WTC11 (cell line): ENCODE measurements at regions not wholly inside any gene's neighbourhood (a gene's known extent, or its start where the extent isn't known, plus 50 kb on each side); places are given as distances from the start of the nearest gene placed in this dataset.

Experiments
- ATAC-seq: fragments of 200-7000 bp; cut with Tn5 transposase; 2 replicates; pipeline ENCODE4 v1.10.0; 2021; ENCODE audit warnings: mild to moderate bottlenecking, moderate library complexity
- CTCF ChIA-PET: fragments of 300-600 bp; sonication (Branson Sonifier 250); formaldehyde crosslinking; loops from one replicate; lab custom pipeline; 2021; ENCODE audit warnings: antibody characterized with exemption; lab: Charles Lee
- POLR2A ChIA-PET: fragments of 350-600 bp; sonication (Branson Sonifier 250); formaldehyde crosslinking; loops from one replicate; lab custom pipeline; 2021; ENCODE audit warnings: antibody characterized with exemption; lab: Charles Lee
- DNase-seq: peaks from one replicate; pipeline ENCODE4 v3.0.0; 2021; ENCODE audit warnings: low spot score
- H3K27ac Mint-ChIP-seq: 2 replicates; pipeline ENCODE4 v1.8.0; 2021; ENCODE audit warnings: mixed read lengths
- H3K27me3 Mint-ChIP-seq: 2 replicates; pipeline ENCODE4 v1.8.0; 2021; ENCODE audit warnings: low read depth, mild to moderate bottlenecking, moderate library complexity, mixed read lengths
- H3K36me3 Mint-ChIP-seq: 2 replicates; pipeline ENCODE4 v1.8.0; 2021; ENCODE audit warnings: mixed read lengths
- H3K4me1 Mint-ChIP-seq: 2 replicates; pipeline ENCODE4 v1.8.0; 2022; ENCODE audit warnings: mixed read lengths
- H3K4me3 Mint-ChIP-seq: 2 replicates; pipeline ENCODE4 v1.8.0; 2021; ENCODE audit warnings: mild to moderate bottlenecking, moderate library complexity, mixed read lengths
- H3K9me3 Mint-ChIP-seq: 2 replicates; pipeline ENCODE4 v1.8.0; 2021; ENCODE audit warnings: mixed read lengths
- CDX4 ChIP-seq: fragments of 250-450 bp; sonication (Bioruptor Pico); IDR thresholded peaks from 2 replicates; pipeline ENCODE4 v1.9.0; 2021; ENCODE audit warnings: moderate library complexity, mild to moderate bottlenecking, inconsistent platforms, borderline replicate concordance
- ERG ChIP-seq: fragments of 250-450 bp; sonication (Bioruptor Pico); IDR thresholded peaks from 2 replicates; pipeline ENCODE4 v1.8.0; 2021; ENCODE audit warnings: mild to moderate bottlenecking
- ESRRA ChIP-seq: sonication (generic); formaldehyde crosslinking; IDR thresholded peaks from 2 replicates; pipeline ENCODE4 v1.8.1; 2022; ENCODE audit warnings: mild to moderate bottlenecking, missing genetic modification reagents, borderline replicate concordance
- HMGA2 ChIP-seq: fragments of 250-450 bp; sonication (Bioruptor Pico); IDR thresholded peaks from 2 replicates; pipeline ENCODE4 v1.4.0; 2021; ENCODE audit warnings: mild to moderate bottlenecking, moderate library complexity
- JUN ChIP-seq: sonication (generic); formaldehyde crosslinking; IDR thresholded peaks from 2 replicates; pipeline ENCODE4 v1.8.0; 2023; ENCODE audit warnings: mild to moderate bottlenecking, missing genetic modification reagents
- NR2C2 ChIP-seq: sonication (generic); formaldehyde crosslinking; IDR thresholded peaks from 2 replicates; pipeline ENCODE4 v1.8.0; 2022; ENCODE audit warnings: mild to moderate bottlenecking, missing genetic modification reagents
- NR3C1 ChIP-seq: sonication (generic); formaldehyde crosslinking; conservative IDR thresholded peaks from 2 replicates; pipeline ENCODE4 v1.8.1; 2023; ENCODE audit warnings: low read depth, mild to moderate bottlenecking, missing genetic modification reagents
- RORB ChIP-seq: fragments of 250-450 bp; sonication (Bioruptor Pico); IDR thresholded peaks from 2 replicates; pipeline ENCODE4 v1.9.0; 2021; ENCODE audit warnings: mild to moderate bottlenecking
- SMAD3 ChIP-seq: sonication (generic); formaldehyde crosslinking; IDR thresholded peaks from 2 replicates; pipeline ENCODE4 v1.8.0; 2022; ENCODE audit warnings: missing genetic modification reagents, mild to moderate bottlenecking, borderline replicate concordance
- TCF7 ChIP-seq: sonication (generic); formaldehyde crosslinking; IDR thresholded peaks from 2 replicates; pipeline ENCODE4 v1.8.0; 2022; ENCODE audit warnings: mild to moderate bottlenecking, low read depth, missing genetic modification reagents, moderate library complexity
- TEAD1 ChIP-seq: sonication (generic); formaldehyde crosslinking; IDR thresholded peaks from 2 replicates; pipeline ENCODE4 v1.8.0; 2022; ENCODE audit warnings: mild to moderate bottlenecking, missing genetic modification reagents
- TP53 ChIP-seq: sonication (generic); formaldehyde crosslinking; IDR thresholded peaks from 2 replicates; pipeline ENCODE4 v1.8.1; 2023; ENCODE audit warnings: mild to moderate bottlenecking, missing genetic modification reagents
- ZBTB43 ChIP-seq: sonication (generic); formaldehyde crosslinking; IDR thresholded peaks from 2 replicates; pipeline ENCODE4 v1.8.1; 2023; ENCODE audit warnings: mild to moderate bottlenecking, missing genetic modification reagents
- ZNF121 ChIP-seq: sonication (generic); formaldehyde crosslinking; IDR thresholded peaks from 2 replicates; pipeline ENCODE4 v1.8.0; 2023; ENCODE audit warnings: missing genetic modification reagents
- ZNF317 ChIP-seq: sonication (generic); formaldehyde crosslinking; IDR thresholded peaks from 2 replicates; pipeline ENCODE4 v1.8.1; 2023; ENCODE audit warnings: low read depth, mild to moderate bottlenecking, moderate library complexity, missing genetic modification reagents, borderline replicate concordance
- TF ChIP-seq, protein P1 (sequence below): sonication (generic); formaldehyde crosslinking; IDR thresholded peaks from 2 replicates; pipeline ENCODE4 v1.8.1; 2023; ENCODE audit warnings: mild to moderate bottlenecking, missing genetic modification reagents, borderline replicate concordance
- TF ChIP-seq, protein P2 (sequence below): sonication (generic); formaldehyde crosslinking; IDR thresholded peaks from 2 replicates; pipeline ENCODE4 v1.8.0; 2023; ENCODE audit warnings: missing genetic modification reagents, mild to moderate bottlenecking, borderline replicate concordance
- TF ChIP-seq, protein P3 (sequence below): sonication (generic); formaldehyde crosslinking; conservative IDR thresholded peaks from 2 replicates; pipeline ENCODE4 v1.8.1; 2022; ENCODE audit warnings: mild to moderate bottlenecking, missing genetic modification reagents
- TF ChIP-seq, protein P4 (sequence below): sonication (generic); formaldehyde crosslinking; IDR thresholded peaks from 2 replicates; pipeline ENCODE4 v1.8.0; 2022; ENCODE audit warnings: mild to moderate bottlenecking, missing genetic modification reagents

DNA sequence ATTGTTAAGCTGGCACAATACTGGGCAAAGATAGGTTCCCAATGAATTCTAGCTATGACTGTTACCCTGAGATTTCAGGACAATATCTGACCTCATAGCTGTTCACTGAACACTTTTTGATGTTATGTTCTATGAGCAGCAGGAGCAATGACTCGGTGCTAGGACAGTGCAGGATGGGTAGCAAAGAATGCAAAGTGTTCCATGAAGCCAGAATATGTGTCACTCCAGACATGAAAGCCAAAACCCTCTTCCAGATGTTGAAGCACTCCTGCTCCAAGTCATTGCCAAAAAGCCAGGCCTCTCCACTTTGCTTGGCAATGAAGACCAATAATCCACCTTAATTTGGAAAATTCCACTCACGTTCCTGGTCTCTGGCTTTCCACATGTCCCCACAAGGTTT lies 300.9 kb upstream of the CPEB2 start (continued):
- TF ChIP-seq, protein P1, sequence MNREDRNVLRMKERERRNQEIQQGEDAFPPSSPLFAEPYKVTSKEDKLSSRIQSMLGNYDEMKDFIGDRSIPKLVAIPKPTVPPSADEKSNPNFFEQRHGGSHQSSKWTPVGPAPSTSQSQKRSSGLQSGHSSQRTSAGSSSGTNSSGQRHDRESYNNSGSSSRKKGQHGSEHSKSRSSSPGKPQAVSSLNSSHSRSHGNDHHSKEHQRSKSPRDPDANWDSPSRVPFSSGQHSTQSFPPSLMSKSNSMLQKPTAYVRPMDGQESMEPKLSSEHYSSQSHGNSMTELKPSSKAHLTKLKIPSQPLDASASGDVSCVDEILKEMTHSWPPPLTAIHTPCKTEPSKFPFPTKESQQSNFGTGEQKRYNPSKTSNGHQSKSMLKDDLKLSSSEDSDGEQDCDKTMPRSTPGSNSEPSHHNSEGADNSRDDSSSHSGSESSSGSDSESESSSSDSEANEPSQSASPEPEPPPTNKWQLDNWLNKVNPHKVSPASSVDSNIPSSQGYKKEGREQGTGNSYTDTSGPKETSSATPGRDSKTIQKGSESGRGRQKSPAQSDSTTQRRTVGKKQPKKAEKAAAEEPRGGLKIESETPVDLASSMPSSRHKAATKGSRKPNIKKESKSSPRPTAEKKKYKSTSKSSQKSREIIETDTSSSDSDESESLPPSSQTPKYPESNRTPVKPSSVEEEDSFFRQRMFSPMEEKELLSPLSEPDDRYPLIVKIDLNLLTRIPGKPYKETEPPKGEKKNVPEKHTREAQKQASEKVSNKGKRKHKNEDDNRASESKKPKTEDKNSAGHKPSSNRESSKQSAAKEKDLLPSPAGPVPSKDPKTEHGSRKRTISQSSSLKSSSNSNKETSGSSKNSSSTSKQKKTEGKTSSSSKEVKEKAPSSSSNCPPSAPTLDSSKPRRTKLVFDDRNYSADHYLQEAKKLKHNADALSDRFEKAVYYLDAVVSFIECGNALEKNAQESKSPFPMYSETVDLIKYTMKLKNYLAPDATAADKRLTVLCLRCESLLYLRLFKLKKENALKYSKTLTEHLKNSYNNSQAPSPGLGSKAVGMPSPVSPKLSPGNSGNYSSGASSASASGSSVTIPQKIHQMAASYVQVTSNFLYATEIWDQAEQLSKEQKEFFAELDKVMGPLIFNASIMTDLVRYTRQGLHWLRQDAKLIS = no peak
- TF ChIP-seq ZNF317 (CRISPR knock-in tag) = no peak
- no peak for TF ChIP-seq TP53 (CRISPR knock-in tag)
- no peak for TF ChIP-seq NR2C2 (CRISPR knock-in tag)

DNA sequence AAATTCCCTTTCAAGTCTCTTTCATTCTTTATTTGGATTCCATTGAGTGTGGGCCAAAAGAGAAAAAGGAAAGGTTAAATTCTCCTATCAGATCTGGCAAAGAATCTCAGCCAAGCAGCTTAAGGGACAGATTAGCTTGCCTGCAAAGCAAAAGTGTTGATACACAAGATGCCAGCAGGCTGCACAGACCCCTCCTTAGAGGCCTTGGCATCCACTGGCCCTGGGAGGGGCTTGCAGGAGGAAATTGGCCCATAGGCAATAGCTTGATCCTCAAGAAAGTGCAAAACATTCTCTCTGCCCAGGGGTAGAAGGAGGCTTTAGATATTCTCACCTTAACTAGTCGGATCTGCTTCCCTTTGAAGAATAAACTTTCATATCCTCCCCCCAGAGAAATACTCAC lies 300.4 kb upstream of the CPEB2 start:
- Mint-ChIP-seq H3K9me3 (no peaks in the 10 kb centered on the region), H3K36me3 (no peaks in the 10 kb centered on the region), H3K27me3 (no peaks in the 10 kb centered on the region), H3K4me1 (peaks cover 9% of the 10 kb centered on the region), H3K4me3 (no peak overlapping the region), H3K27ac (no peak overlapping the region)
- TF ChIP-seq SMAD3 = no peak
- ATAC-seq (no peak), DNase-seq (no peak)
- POLR2A ChIA-PET = no interaction called here
- CTCF ChIA-PET = interaction anchor here (1.6 kb wide), 1 partner anchor 105 kb away, joined by 3 read pairs; no protein-coding TSS in a partner anchor

DNA sequence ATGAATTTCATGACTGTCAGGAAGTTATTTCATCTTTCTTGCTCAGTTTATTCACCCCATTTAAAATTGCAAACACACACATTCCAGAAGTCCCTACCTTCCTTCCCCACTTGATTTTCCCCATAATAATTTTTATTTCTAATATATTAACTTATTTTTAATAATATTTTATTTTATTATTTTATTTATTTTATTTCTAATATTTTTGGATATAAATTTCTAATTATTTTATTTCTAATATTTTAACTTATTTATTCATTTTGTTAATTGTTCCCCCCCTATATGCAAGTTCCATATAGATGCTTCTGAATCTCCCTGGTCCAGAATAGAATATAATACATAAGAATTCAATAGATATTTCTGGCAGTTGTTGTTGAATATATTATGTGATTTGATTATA lies 293.7 kb upstream of the CPEB2 start:
- no peak for DNase-seq
- TF ChIP-seq, protein P2, sequence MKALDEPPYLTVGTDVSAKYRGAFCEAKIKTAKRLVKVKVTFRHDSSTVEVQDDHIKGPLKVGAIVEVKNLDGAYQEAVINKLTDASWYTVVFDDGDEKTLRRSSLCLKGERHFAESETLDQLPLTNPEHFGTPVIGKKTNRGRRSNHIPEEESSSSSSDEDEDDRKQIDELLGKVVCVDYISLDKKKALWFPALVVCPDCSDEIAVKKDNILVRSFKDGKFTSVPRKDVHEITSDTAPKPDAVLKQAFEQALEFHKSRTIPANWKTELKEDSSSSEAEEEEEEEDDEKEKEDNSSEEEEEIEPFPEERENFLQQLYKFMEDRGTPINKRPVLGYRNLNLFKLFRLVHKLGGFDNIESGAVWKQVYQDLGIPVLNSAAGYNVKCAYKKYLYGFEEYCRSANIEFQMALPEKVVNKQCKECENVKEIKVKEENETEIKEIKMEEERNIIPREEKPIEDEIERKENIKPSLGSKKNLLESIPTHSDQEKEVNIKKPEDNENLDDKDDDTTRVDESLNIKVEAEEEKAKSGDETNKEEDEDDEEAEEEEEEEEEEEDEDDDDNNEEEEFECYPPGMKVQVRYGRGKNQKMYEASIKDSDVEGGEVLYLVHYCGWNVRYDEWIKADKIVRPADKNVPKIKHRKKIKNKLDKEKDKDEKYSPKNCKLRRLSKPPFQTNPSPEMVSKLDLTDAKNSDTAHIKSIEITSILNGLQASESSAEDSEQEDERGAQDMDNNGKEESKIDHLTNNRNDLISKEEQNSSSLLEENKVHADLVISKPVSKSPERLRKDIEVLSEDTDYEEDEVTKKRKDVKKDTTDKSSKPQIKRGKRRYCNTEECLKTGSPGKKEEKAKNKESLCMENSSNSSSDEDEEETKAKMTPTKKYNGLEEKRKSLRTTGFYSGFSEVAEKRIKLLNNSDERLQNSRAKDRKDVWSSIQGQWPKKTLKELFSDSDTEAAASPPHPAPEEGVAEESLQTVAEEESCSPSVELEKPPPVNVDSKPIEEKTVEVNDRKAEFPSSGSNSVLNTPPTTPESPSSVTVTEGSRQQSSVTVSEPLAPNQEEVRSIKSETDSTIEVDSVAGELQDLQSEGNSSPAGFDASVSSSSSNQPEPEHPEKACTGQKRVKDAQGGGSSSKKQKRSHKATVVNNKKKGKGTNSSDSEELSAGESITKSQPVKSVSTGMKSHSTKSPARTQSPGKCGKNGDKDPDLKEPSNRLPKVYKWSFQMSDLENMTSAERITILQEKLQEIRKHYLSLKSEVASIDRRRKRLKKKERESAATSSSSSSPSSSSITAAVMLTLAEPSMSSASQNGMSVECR = no peak
- no peak for TF ChIP-seq JUN
- TF ChIP-seq ERG (CRISPR knock-in tag) = no peak
- no peak for TF ChIP-seq ESRRA (CRISPR knock-in tag)
- TF ChIP-seq HMGA2 (CRISPR knock-in tag) = peak; percentile 99
- TF ChIP-seq, all 79 proteins: peak for 1
- Mint-ChIP-seq H3K4me3 (no peak overlapping the region), H3K36me3 (no peaks in the 10 kb centered on the region), H3K27me3 (no peaks in the 10 kb centered on the region), H3K9me3 (0 out of 2 replicates have a peak, but pooled peaks cover 3% of the 10 kb centered on the region), H3K27ac (no peak overlapping the region), H3K4me1 (peaks cover 10% of the 10 kb centered on the region)
- POLR2A ChIA-PET = no interaction called here
- CTCF ChIA-PET = no interaction called here
- ATAC-seq = no peak

GRCh38 chr4:14711259-14711658 lies 291.0 kb upstream of the CPEB2 start:
- DNase-seq (no peak), ATAC-seq (no peak)
- Mint-ChIP-seq H3K36me3 (no peaks in the 10 kb centered on the region), H3K27me3 (no peaks in the 10 kb centered on the region), H3K27ac (no peak overlapping the region), H3K4me3 (no peak overlapping the region), H3K9me3 (0 out of 2 replicates have a peak, but pooled peaks cover 3% of the 10 kb centered on the region), H3K4me1 (peaks cover 6% of the 10 kb centered on the region)
- POLR2A ChIA-PET = no interaction called here
- CTCF ChIA-PET = no interaction called here
- TF ChIP-seq, protein P3, sequence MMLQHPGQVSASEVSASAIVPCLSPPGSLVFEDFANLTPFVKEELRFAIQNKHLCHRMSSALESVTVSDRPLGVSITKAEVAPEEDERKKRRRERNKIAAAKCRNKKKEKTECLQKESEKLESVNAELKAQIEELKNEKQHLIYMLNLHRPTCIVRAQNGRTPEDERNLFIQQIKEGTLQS (CRISPR knock-in tag) = no peak
- TF ChIP-seq ZBTB43 (CRISPR knock-in tag) (no peak), NR3C1 (CRISPR knock-in tag) (no peak), TCF7 (CRISPR knock-in tag) (no peak), RORB (CRISPR knock-in tag) (no peak), ZNF121 (no peak), CDX4 (CRISPR knock-in tag) (no peak), NR2C2 (CRISPR knock-in tag) (no peak), TEAD1 (CRISPR knock-in tag) (no peak)
- TF ChIP-seq, protein P4, sequence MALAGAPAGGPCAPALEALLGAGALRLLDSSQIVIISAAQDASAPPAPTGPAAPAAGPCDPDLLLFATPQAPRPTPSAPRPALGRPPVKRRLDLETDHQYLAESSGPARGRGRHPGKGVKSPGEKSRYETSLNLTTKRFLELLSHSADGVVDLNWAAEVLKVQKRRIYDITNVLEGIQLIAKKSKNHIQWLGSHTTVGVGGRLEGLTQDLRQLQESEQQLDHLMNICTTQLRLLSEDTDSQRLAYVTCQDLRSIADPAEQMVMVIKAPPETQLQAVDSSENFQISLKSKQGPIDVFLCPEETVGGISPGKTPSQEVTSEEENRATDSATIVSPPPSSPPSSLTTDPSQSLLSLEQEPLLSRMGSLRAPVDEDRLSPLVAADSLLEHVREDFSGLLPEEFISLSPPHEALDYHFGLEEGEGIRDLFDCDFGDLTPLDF (CRISPR knock-in tag) = no peak
